Stimulated activated naive B cell treated with anti-CD40 and anti-IgM and Interleukin-4, amounts not matched to agents 10 μg/mL and 1 μg/mL and 100 μg/mL, for 72 hours (primary cell): ENCODE measurements at regions not wholly inside any gene's neighbourhood (a gene's known extent, or its start where the extent isn't known, plus 50 kb on each side); places are given as distances from the start of the nearest gene placed in this dataset.

Experiments
- ATAC-seq, 2 donors: fragments of 150-1000 bp; cut with Tn5 transposase; replicated peaks; 2 replicates each; pipeline ENCODE4 v1.10.0; 2021; ENCODE audit warnings: moderate library complexity in 1 of 2
- DNase-seq: peaks from one replicate; pipeline ENCODE4 v3.0.0; 2021
- H3K27ac Mint-ChIP-seq: one replicate; pipeline ENCODE4 v1.8.0; 2022; ENCODE audit warnings: mild to moderate bottlenecking, mixed read lengths
- H3K27me3 Mint-ChIP-seq, 2 donors: one replicate each; pipeline ENCODE4 v1.8.0; 2022; ENCODE audit warnings: mixed read lengths in 2 of 2
- H3K36me3 Mint-ChIP-seq, 2 donors: one replicate each; pipeline ENCODE4 v1.8.0; 2022; ENCODE audit warnings: mixed read lengths in 2 of 2, mild to moderate bottlenecking in 1 of 2
- H3K4me1 Mint-ChIP-seq, 2 donors: one replicate each; pipeline ENCODE4 v1.8.0; 2022; ENCODE audit warnings: mixed read lengths in 2 of 2, mild to moderate bottlenecking in 1 of 2
- H3K4me3 Mint-ChIP-seq, 2 donors: one replicate each; pipeline ENCODE4 v1.8.0; 2022; ENCODE audit warnings: mild to moderate bottlenecking in 2 of 2, mixed read lengths in 2 of 2, moderate library complexity in 1 of 2
- H3K9me3 Mint-ChIP-seq, 2 donors: one replicate each; pipeline ENCODE4 v1.8.0; 2022; ENCODE audit warnings: mixed read lengths in 2 of 2, mild to moderate bottlenecking in 1 of 2

- Mint-ChIP-seq H3K27me3 (no peaks in the 10 kb centered on the region), H3K9me3 (peaks cover 7 to 16% of the 10 kb centered on the region in 2 donors), H3K4me3 (no peak overlapping the region), H3K4me1 (no peaks in the 10 kb centered on the region), H3K36me3 (no peaks in the 10 kb centered on the region), H3K27ac (no peak overlapping the region)
- ATAC-seq: no peak
- no peak for DNase-seq
Measured at GRCh38 chr5:26649000-26649399, 389.4 kb downstream of the CDH9 start.

- ATAC-seq (no peak), DNase-seq (no peak)
- H3K27me3 Mint-ChIP-seq: no peaks in the 10 kb centered on the region
- H3K36me3 Mint-ChIP-seq: no peaks in the 10 kb centered on the region
- peaks cover 7 to 16% of the 10 kb centered on the region in 2 donors for H3K9me3 Mint-ChIP-seq
- no peaks in the 10 kb centered on the region for H3K4me1 Mint-ChIP-seq
- H3K27ac Mint-ChIP-seq: no peak overlapping the region
- no peak overlapping the region for H3K4me3 Mint-ChIP-seq
Measured at GRCh38 chr5:26647781-26648180, 390.6 kb downstream of the CDH9 start.

GRCh38 chr5:26645659-26646058 lies 392.7 kb downstream of the CDH9 start:
- ATAC-seq: no peak
- H3K36me3 Mint-ChIP-seq: no peaks in the 10 kb centered on the region
- H3K9me3 Mint-ChIP-seq: peaks cover 7% of the 10 kb centered on the region in 2 donors
- no peaks in the 10 kb centered on the region for H3K4me1 Mint-ChIP-seq
- DNase-seq: no peak
- H3K27me3 Mint-ChIP-seq: no peaks in the 10 kb centered on the region
- no peak overlapping the region for H3K27ac Mint-ChIP-seq
- no peak overlapping the region for H3K4me3 Mint-ChIP-seq

GRCh38 chr5:26641492-26641891 lies 396.9 kb downstream of the CDH9 start:
- Mint-ChIP-seq H3K36me3 (no peaks in the 10 kb centered on the region), H3K4me1 (no peaks in the 10 kb centered on the region), H3K27me3 (no peaks in the 10 kb centered on the region), H3K4me3 (no peak overlapping the region), H3K9me3 (peaks cover 7 to 14% of the 10 kb centered on the region in 2 donors), H3K27ac (no peak overlapping the region)
- no peak for ATAC-seq
- DNase-seq: no peak

- Mint-ChIP-seq H3K27me3 (no peaks in the 10 kb centered on the region), H3K4me1 (no peaks in the 10 kb centered on the region), H3K27ac (no peak overlapping the region), H3K9me3 (peaks cover 0 to 2% of the 10 kb centered on the region in 2 donors), H3K4me3 (no peak overlapping the region), H3K36me3 (no peaks in the 10 kb centered on the region)
- DNase-seq (no peak), ATAC-seq (no peak)
Measured at GRCh38 chr5:26625099-26625498, 413.3 kb downstream of the CDH9 start.

GRCh38 chr5:26622947-26623346 lies 415.4 kb downstream of the CDH9 start:
- ATAC-seq (no peak), DNase-seq (no peak)
- H3K27me3 Mint-ChIP-seq: no peaks in the 10 kb centered on the region
- H3K27ac Mint-ChIP-seq: no peak overlapping the region
- no peaks in the 10 kb centered on the region for H3K36me3 Mint-ChIP-seq
- H3K4me1 Mint-ChIP-seq: no peaks in the 10 kb centered on the region
- no peak overlapping the region for H3K4me3 Mint-ChIP-seq
- peaks cover 0 to 2% of the 10 kb centered on the region in 2 donors for H3K9me3 Mint-ChIP-seq

- DNase-seq (no peak), ATAC-seq (no peak)
- Mint-ChIP-seq H3K36me3 (no peaks in the 10 kb centered on the region), H3K27ac (no peak overlapping the region), H3K4me1 (no peaks in the 10 kb centered on the region), H3K4me3 (no peak overlapping the region), H3K9me3 (peaks cover 4% of the 10 kb centered on the region in 2 donors), H3K27me3 (no peaks in the 10 kb centered on the region)
Measured at GRCh38 chr5:26610577-26610976, 427.8 kb downstream of the CDH9 start.

GRCh38 chr5:26601563-26601962 lies 436.8 kb downstream of the CDH9 start:
- H3K4me1 Mint-ChIP-seq: no peaks in the 10 kb centered on the region

GRCh38 chr5:26582350-26583045 lies 455.9 kb downstream of the CDH9 start:
- Mint-ChIP-seq H3K4me1 (no peaks in the 10 kb centered on the region), H3K9me3 (peaks cover 4 to 8% of the 10 kb centered on the region in 2 donors), H3K27ac (no peak overlapping the region), H3K27me3 (no peaks in the 10 kb centered on the region), H3K36me3 (no peaks in the 10 kb centered on the region), H3K4me3 (no peak overlapping the region)
- DNase-seq (no peak), ATAC-seq (no peak)

More at GRCh38 chr5:26601563-26601962, 436.8 kb downstream of the CDH9 start:
- DNase-seq (no peak), ATAC-seq (no peak)
- Mint-ChIP-seq H3K27ac (no peak overlapping the region), H3K4me3 (no peak overlapping the region), H3K9me3 (peaks cover 2 to 4% of the 10 kb centered on the region in 2 donors), H3K27me3 (no peaks in the 10 kb centered on the region), H3K36me3 (no peaks in the 10 kb centered on the region)

GRCh38 chr5:26579712-26580111 lies 458.7 kb downstream of the CDH9 start:
- Mint-ChIP-seq H3K4me1 (no peaks in the 10 kb centered on the region), H3K9me3 (peaks cover 3 to 4% of the 10 kb centered on the region in 2 donors), H3K27ac (no peak overlapping the region), H3K36me3 (no peaks in the 10 kb centered on the region), H3K27me3 (no peaks in the 10 kb centered on the region), H3K4me3 (no peak overlapping the region)
- ATAC-seq: no peak
- no peak for DNase-seq

GRCh38 chr5:26578002-26578401 lies 460.4 kb downstream of the CDH9 start:
- Mint-ChIP-seq H3K27me3 (no peaks in the 10 kb centered on the region), H3K27ac (no peak overlapping the region), H3K4me1 (no peaks in the 10 kb centered on the region), H3K36me3 (no peaks in the 10 kb centered on the region), H3K4me3 (no peak overlapping the region), H3K9me3 (peaks cover 2 to 4% of the 10 kb centered on the region in 2 donors)
- DNase-seq: no peak
- no peak for ATAC-seq

- no peak overlapping the region for H3K27ac Mint-ChIP-seq
- H3K4me3 Mint-ChIP-seq: no peak overlapping the region
- no peaks in the 10 kb centered on the region for H3K4me1 Mint-ChIP-seq
- no peak for DNase-seq
- peaks cover 0 to 5% of the 10 kb centered on the region in 2 donors for H3K9me3 Mint-ChIP-seq
- H3K27me3 Mint-ChIP-seq: no peaks in the 10 kb centered on the region
- no peak for ATAC-seq
- H3K36me3 Mint-ChIP-seq: no peaks in the 10 kb centered on the region
Measured at GRCh38 chr5:26572480-26572879, 465.9 kb downstream of the CDH9 start.

GRCh38 chr5:26569929-26570258 lies 468.5 kb downstream of the CDH9 start:
- ATAC-seq (no peak), DNase-seq (no peak)
- Mint-ChIP-seq H3K9me3 (peaks cover 3 to 7% of the 10 kb centered on the region in 2 donors), H3K27ac (no peak overlapping the region), H3K27me3 (no peaks in the 10 kb centered on the region), H3K4me3 (no peak overlapping the region), H3K36me3 (no peaks in the 10 kb centered on the region), H3K4me1 (no peaks in the 10 kb centered on the region)

- DNase-seq: no peak
- Mint-ChIP-seq H3K9me3 (peaks cover 3 to 7% of the 10 kb centered on the region in 2 donors), H3K36me3 (no peaks in the 10 kb centered on the region), H3K4me1 (no peaks in the 10 kb centered on the region), H3K4me3 (no peak overlapping the region), H3K27ac (no peak overlapping the region), H3K27me3 (no peaks in the 10 kb centered on the region)
- ATAC-seq: no peak
Measured at GRCh38 chr5:26569241-26569928, 469.0 kb downstream of the CDH9 start.

- H3K36me3 Mint-ChIP-seq: no peaks in the 10 kb centered on the region
- no peak overlapping the region for H3K27ac Mint-ChIP-seq
- DNase-seq: no peak
- H3K9me3 Mint-ChIP-seq: peaks cover 7 to 8% of the 10 kb centered on the region in 2 donors
- no peak for ATAC-seq
- no peaks in the 10 kb centered on the region for H3K4me1 Mint-ChIP-seq
- H3K4me3 Mint-ChIP-seq: no peak overlapping the region
- no peaks in the 10 kb centered on the region for H3K27me3 Mint-ChIP-seq
Measured at GRCh38 chr5:26568316-26568715, 470.1 kb downstream of the CDH9 start.
